K562 (cell line): ENCODE measurements at regions not wholly inside any gene's neighbourhood (a gene's known extent, or its start where the extent isn't known, plus 50 kb on each side); places are given as distances from the start of the nearest gene placed in this dataset. TPM values are rescaled to one million over a fixed set of nuclear protein-coding genes. Genes with fewer than 3 reads are reported as not detected.
"Not testable (repeated sequence)": the region's sequence is repeated elsewhere in the genome, so short reads cannot be mapped to it uniquely, and the experiment has no call there.

ENCODE experiments used
- ATAC-seq: fragments of 200-7000 bp; cut with Tn5 transposase; 3 replicates; pipeline ENCODE4 v1.9.1; 2020; ENCODE audit warnings: moderate library complexity
- BruUV-seq: library from RNA; stranded (reverse); fragments of 400-500 nt; replicated peaks from 2 replicates; lab custom pipeline; 2021; lab: Mats Ljungman, UMichigan
- CTCF ChIA-PET: fragments of 300-600 bp; formaldehyde crosslinking; extraction: SDS; loops from one replicate; lab custom pipeline; 2021; ENCODE audit warnings: low intra/inter-chr PET ratio; lab: Yijun Ruan, JAX
- POLR2A ChIA-PET: fragments of 300-600, 350-650 bp; sonication (Branson Sonifier 250); formaldehyde crosslinking; extraction: SDS; loops from one replicate; lab custom pipeline; 2021; ENCODE audit warnings: antibody characterized with exemption, inconsistent platforms; lab: Yijun Ruan, JAX
- DNase-seq, 4 experiments: peaks; one replicate each; pipeline versions ENCODE4 v3.0.0 to v3.0.0-alpha.2; 2011 to 2018; ENCODE audit warnings: low spot score in 3 of 4, mixed read lengths in 3 of 4; ENCODE audit errors: extremely low read depth in 1 of 4
- FAIRE-seq: peaks from 2 replicates; lab custom pipeline; 2011; peaks lifted over from hg19 to GRCh38; lab: Jason Lieb, UNC
- H2AFZ ChIP-seq: 2 replicates; pipeline ENCODE4 v1.6.0; 2011; ENCODE audit warnings: low read depth, low read length, control low read depth, inconsistent platforms
- H3K27ac ChIP-seq: fragments of 200-600 bp; 3 replicates; pipeline ENCODE4 v1.8.0; 2011; ENCODE audit warnings: low read depth, mild to moderate bottlenecking, control low read depth, inconsistent platforms, low read length, moderate library complexity, mixed read lengths; ENCODE audit errors: extremely low read depth
- H3K27me3 ChIP-seq, 2 experiments: fragments of 300-600 bp in 1 of 2; 2 replicates in 1 of 2; 3 replicates in 1 of 2; pipeline versions ENCODE4 v1.6.0 to v1.8.0; 2011; ENCODE audit warnings: inconsistent platforms in 2 of 2, low read length in 2 of 2, mild to moderate bottlenecking in 1 of 2, mixed read lengths in 1 of 2, moderate library complexity in 1 of 2; ENCODE audit not compliant: control insufficient read depth in 2 of 2, insufficient read depth in 2 of 2
- H3K36me3 ChIP-seq: fragments of 300-600 bp; 3 replicates; pipeline ENCODE4 v1.8.0; 2011; ENCODE audit warnings: mild to moderate bottlenecking, low read length, inconsistent platforms; ENCODE audit not compliant: control insufficient read depth, insufficient read depth
- H3K4me1 ChIP-seq, 2 experiments: fragments of 200-600 bp in 1 of 2; replicated peaks in 1 of 2; 2 replicates in 1 of 2; 3 replicates in 1 of 2; pipeline versions ENCODE4 v1.5.1 to v1.8.0; 2011; ENCODE audit warnings: inconsistent platforms in 2 of 2, low read length in 2 of 2, mild to moderate bottlenecking in 1 of 2, mixed read lengths in 1 of 2, moderate library complexity in 1 of 2; ENCODE audit not compliant: control insufficient read depth in 2 of 2, insufficient read depth in 2 of 2
- H3K4me2 ChIP-seq: 2 replicates; pipeline ENCODE4 v1.6.1; 2011; ENCODE audit warnings: low read length, control low read depth, inconsistent platforms, mixed read lengths; ENCODE audit not compliant: insufficient read depth
- H3K4me3 ChIP-seq: fragments of 200-600 bp; sonication (generic), shearing (Covaris generic); 2 replicates; pipeline ENCODE4 v1.5.1; 2016; ENCODE audit warnings: control low read depth, inconsistent platforms
- H3K79me2 ChIP-seq: fragments of 200-600 bp; 3 replicates; pipeline ENCODE4 v1.8.0; 2011; ENCODE audit warnings: low read length, inconsistent platforms; ENCODE audit not compliant: control insufficient read depth, insufficient read depth
- H3K9ac ChIP-seq, 2 experiments: 2 replicates each; pipeline versions ENCODE4 v1.6.0 to v1.6.1; 2011; ENCODE audit warnings: low read depth in 2 of 2, low read length in 2 of 2, control low read depth in 1 of 2, inconsistent platforms in 1 of 2, mild to moderate bottlenecking in 1 of 2, mixed read lengths in 1 of 2; ENCODE audit not compliant: insufficient read depth in 1 of 2
- H3K9me1 ChIP-seq: one replicate; pipeline ENCODE4 v1.6.0; 2011; ENCODE audit warnings: inconsistent platforms, mild to moderate bottlenecking, low read length, moderate library complexity; ENCODE audit not compliant: control insufficient read depth, insufficient read depth
- H3K9me3 ChIP-seq: replicated peaks from 2 replicates; pipeline ENCODE4 v1.5.1; 2011; ENCODE audit warnings: low read depth, low read length, inconsistent platforms; ENCODE audit not compliant: control insufficient read depth, insufficient read depth
- H4K20me1 ChIP-seq: replicated peaks from 2 replicates; pipeline ENCODE4 v1.6.1; 2011; ENCODE audit warnings: low read length, inconsistent platforms, mixed read lengths; ENCODE audit not compliant: control insufficient read depth, insufficient read depth
- KDM1A ChIP-seq, 2 experiments: fragments of 450-650 bp; IDR thresholded peaks; 2 replicates each; pipeline ENCODE4 v1.6.1; 2016; ENCODE audit warnings: mild to moderate bottlenecking in 2 of 2
- RCOR1 ChIP-seq, 2 experiments: IDR thresholded peaks; 2 replicates each; pipeline ENCODE4 v1.6.1; 2012; ENCODE audit warnings: low read depth in 2 of 2, low read length in 2 of 2, borderline replicate concordance in 1 of 2, improper control_type of control experiment in 1 of 2
- WGBS: fragments of 100-300 bp; shearing (Covaris generic); methylation state at CpG from one replicate; pipeline ENCODE4 v1.1.6; 2016; ENCODE audit warnings: low coverage, mixed read lengths; ENCODE audit not compliant: insufficient coverage; ENCODE audit errors: missing lambda C conversion rate; 5-methylcytosine and 5-hydroxymethylcytosine counted together
- in situ Hi-C: fragments of 300-500 bp; cut with MboI; formaldehyde crosslinking; loops from 4 replicates; pipeline ENCODE4 v1.15.0; 2018; ENCODE audit warnings: inconsistent platforms, mixed read lengths
- intact Hi-C: fragments of 100-400 bp; cut with micrococcal nuclease; formaldehyde crosslinking; loops from 2 replicates; pipeline ENCODE4 v1.14.2; 2022
- small RNA-seq: library from RNA; depleted of rRNA; stranded (forward); fragments of <200 nt; gene quantifications from one replicate; pipeline ENCODE3, GENCODE V24; 2014

DNA sequence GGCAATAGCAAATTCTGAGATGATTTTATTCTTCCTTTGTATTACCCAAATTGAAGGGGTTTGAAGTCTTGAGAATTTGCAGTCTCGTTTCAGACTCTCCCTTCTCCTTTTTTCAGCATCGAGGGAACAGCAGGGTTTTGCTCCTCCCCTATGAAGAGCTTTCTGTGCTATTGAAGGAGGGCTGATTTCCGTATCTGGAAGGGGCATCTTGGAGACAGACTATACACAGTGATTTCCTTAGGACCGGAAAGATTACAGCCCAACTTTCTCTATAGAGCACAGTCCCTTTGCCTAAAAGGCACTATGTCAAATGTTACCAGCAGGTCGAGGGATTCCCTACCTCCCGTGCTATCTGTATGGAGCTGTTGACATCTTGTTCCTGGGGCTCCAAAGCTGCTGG, 50.2 kb upstream of the ZNF195 start:
- H3K9me1 ChIP-seq, H3K9ac ChIP-seq, BruUV-seq, DNase-seq, H3K4me1 ChIP-seq, ATAC-seq, H3K4me2 ChIP-seq, H3K9me3 ChIP-seq, FAIRE-seq, H4K20me1 ChIP-seq, H3K27me3 ChIP-seq, H3K36me3 ChIP-seq, intact Hi-C loops, POLR2A ChIA-PET, in situ Hi-C loops, H3K4me3 ChIP-seq, H2AFZ ChIP-seq, CTCF ChIA-PET, H3K27ac ChIP-seq, H3K79me2 ChIP-seq: not testable (repeated sequence)
- TF ChIP-seq KDM1A (IDR thresholded peaks at IDR 0.05), result peak; percentile 37 to 51; a peak in 2 of 4 replicates
- peak in 1 of 2 experiments; percentile 57; a peak in 1 of 4 replicates for TF ChIP-seq RCOR1 (IDR thresholded peaks at IDR 0.05; ENCODE audit: borderline replicate concordance in 1 of 2, low read depth in 2 of 2, low read length in 2 of 2)
- 3% methylated on average over 6 of the region's 6 CpGs for WGBS

Small RNAs in the stretch of these regions (small RNA-seq; reads per million reads assigned to genes)
- gene SNRPCP5, result not detected
